CD4-positive, CD25-positive, alpha-beta regulatory T cell (primary cell): ENCODE measurements at regions not wholly inside any gene's neighbourhood (a gene's known extent, or its start where the extent isn't known, plus 50 kb on each side); places are given as distances from the start of the nearest gene placed in this dataset.

Experiments
- ATAC-seq, 2 donors: fragments of 150-1000 bp; cut with Tn5 transposase; one replicate each; pipeline ENCODE4 v1.10.0; 2021; ENCODE audit warnings: low read depth in 2 of 2, moderate number of reproducible peaks in 2 of 2, moderate library complexity in 1 of 2
- DNase-seq, 3 donors: peaks; one replicate each; pipeline versions ENCODE4 v3.0.0 to v3.0.0-alpha.2; 2012 to 2022; ENCODE audit warnings: mixed read lengths in 1 of 3
- H3K27ac ChIP-seq: one replicate; pipeline ENCODE4 v1.7.0; 2013; ENCODE audit warnings: mild to moderate bottlenecking, low read length; ENCODE audit not compliant: insufficient read depth, poor library complexity, severe bottlenecking
- H3K27me3 ChIP-seq: one replicate; pipeline ENCODE4 v1.7.0; 2013; ENCODE audit warnings: low read length; ENCODE audit not compliant: control insufficient read depth, insufficient read depth
- H3K36me3 ChIP-seq: one replicate; pipeline ENCODE4 v1.7.0; 2013; ENCODE audit warnings: mild to moderate bottlenecking, low read length, moderate library complexity; ENCODE audit not compliant: control insufficient read depth, insufficient read depth
- H3K4me1 ChIP-seq: 2 replicates; pipeline ENCODE4 v1.7.0; 2013; ENCODE audit warnings: mild to moderate bottlenecking, low read length; ENCODE audit not compliant: insufficient read depth, control insufficient read depth, poor library complexity, severe bottlenecking
- H3K4me3 ChIP-seq: one replicate; pipeline ENCODE4 v1.7.0; 2013; ENCODE audit warnings: low read depth, mild to moderate bottlenecking, low read length, moderate library complexity
- H3K9me3 ChIP-seq, 2 experiments: 1 replicate in 1 of 2; 2 replicates in 1 of 2; pipeline ENCODE4 v1.7.0; 2013; ENCODE audit warnings: low read length in 2 of 2, mild to moderate bottlenecking in 1 of 2, moderate library complexity in 1 of 2; ENCODE audit not compliant: control insufficient read depth in 2 of 2
- H3K27ac Mint-ChIP-seq, 3 donors: one replicate each; pipeline ENCODE4 v1.8.0; 2020 to 2022; ENCODE audit warnings: mild to moderate bottlenecking in 3 of 3, mixed read lengths in 3 of 3, moderate library complexity in 2 of 3
- H3K27me3 Mint-ChIP-seq: one replicate; pipeline ENCODE4 v1.8.0; 2022; ENCODE audit warnings: mild to moderate bottlenecking, mixed read lengths
- H3K36me3 Mint-ChIP-seq: one replicate; pipeline ENCODE4 v1.8.0; 2020; ENCODE audit warnings: mixed read lengths
- H3K4me1 Mint-ChIP-seq, 4 donors: one replicate each; pipeline ENCODE4 v1.8.0; 2020 to 2022; ENCODE audit warnings: mixed read lengths in 4 of 4, mild to moderate bottlenecking in 1 of 4
- H3K4me3 Mint-ChIP-seq, 4 donors: one replicate each; pipeline ENCODE4 v1.8.0; 2020 to 2022; ENCODE audit warnings: mild to moderate bottlenecking in 4 of 4, mixed read lengths in 4 of 4, moderate library complexity in 3 of 4
- H3K9me3 Mint-ChIP-seq, 7 donors: one replicate each; pipeline ENCODE4 v1.8.0; 2020 to 2022; ENCODE audit warnings: mixed read lengths in 7 of 7, mild to moderate bottlenecking in 3 of 7, moderate library complexity in 2 of 7

DNA sequence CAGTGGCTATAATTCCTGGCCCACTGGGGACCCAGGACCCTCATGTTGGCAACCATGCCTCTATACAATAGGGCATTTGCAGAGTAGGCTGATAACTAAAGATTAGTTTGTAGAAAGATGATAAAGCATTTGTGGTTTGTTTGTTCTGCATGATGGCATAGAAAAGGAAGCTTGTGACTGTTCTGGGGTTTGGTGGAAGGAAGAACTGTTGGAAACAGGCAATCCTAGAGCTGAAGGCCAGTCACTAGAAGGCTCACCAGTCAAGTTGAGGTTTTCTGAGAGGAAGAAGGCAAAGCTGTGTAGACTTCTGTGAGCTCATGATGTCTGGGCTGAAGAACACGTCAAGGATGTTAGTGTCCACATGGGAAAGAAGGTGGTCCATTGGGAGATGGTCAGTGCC, 140.3 kb upstream of the VANGL1 start:
- Mint-ChIP-seq H3K4me1 (no peaks in the 10 kb centered on the region), H3K27me3 (no peaks in the 10 kb centered on the region), H3K36me3 (no peaks in the 10 kb centered on the region), H3K4me3 (no peak overlapping the region), H3K9me3 (peaks cover 0 to 2% (median under 1%) of the 10 kb centered on the region in 7 donors), H3K27ac (no peak overlapping the region)
- Histone ChIP-seq H3K27me3 (peaks cover 6% of the 10 kb centered on the region), H3K9me3 (no peaks in the 10 kb centered on the region), H3K36me3 (no peaks in the 10 kb centered on the region), H3K27ac (no peak overlapping the region), H3K4me1 (no peaks in the 10 kb centered on the region), H3K4me3 (no peak overlapping the region)
- no peak for DNase-seq
- ATAC-seq, result no peak

DNA sequence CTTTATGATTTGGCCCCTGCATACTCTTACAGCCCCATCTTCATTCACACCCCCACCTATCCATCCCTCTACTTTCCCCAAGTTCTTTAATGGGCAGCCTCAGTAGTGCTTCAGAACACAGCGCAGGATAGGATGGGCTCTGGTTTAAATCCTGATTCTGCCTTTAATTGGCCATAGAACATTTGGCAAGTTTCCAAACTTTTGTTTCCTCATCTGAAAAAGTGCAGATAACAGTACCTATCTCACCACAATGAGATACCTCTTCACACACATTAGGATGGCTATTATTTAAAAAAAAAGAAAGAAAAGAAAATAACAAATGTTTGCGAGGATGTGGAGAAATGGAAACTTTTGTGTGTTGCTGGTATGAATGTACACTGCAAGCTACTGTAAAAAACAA, 142.5 kb upstream of the VANGL1 start:
- H3K36me3 ChIP-seq, result no peaks in the 10 kb centered on the region
- H3K27ac ChIP-seq, result no peak overlapping the region
- H3K4me3 ChIP-seq, result no peak overlapping the region
- Mint-ChIP-seq H3K27ac (no peak overlapping the region), H3K9me3 (peaks cover 0 to 2% (median 0%) of the 10 kb centered on the region in 7 donors), H3K4me3 (no peak overlapping the region), H3K4me1 (no peaks in the 10 kb centered on the region), H3K27me3 (no peaks in the 10 kb centered on the region), H3K36me3 (no peaks in the 10 kb centered on the region)
- H3K9me3 ChIP-seq, result no peaks in the 10 kb centered on the region
- DNase-seq, result no peak
- no peak for ATAC-seq
- peaks cover 6% of the 10 kb centered on the region for H3K27me3 ChIP-seq
- no peaks in the 10 kb centered on the region for H3K4me1 ChIP-seq

DNA sequence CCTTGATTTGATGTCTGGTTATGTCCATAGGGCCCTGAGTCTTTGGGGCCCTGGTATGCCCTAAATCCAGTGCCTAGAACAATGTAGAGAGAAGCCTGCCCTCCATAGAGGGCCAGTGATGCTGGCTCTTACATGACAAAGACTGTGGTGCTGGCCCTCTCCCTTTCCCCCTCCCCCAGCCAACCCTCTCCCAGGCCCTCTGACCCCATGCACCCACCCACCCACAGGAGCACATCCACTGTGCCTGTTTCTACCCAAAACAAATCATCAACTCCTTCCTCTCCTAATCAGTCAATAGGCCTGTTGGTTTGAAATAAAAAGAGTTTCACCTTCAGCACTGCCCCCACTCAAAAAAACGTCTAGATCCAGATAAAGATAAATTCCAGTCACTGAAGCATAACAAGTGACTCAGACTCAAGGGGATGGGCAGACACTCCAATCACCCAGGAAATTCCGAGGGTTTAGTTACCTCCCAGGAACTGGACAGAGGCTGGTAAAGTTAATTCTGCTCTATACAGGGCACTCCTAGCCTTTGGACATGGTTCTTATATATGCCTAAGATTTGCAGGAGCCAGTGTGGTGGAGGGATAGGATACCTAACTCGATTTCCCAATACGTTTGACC, 144.8 kb upstream of the VANGL1 start:
- Mint-ChIP-seq H3K4me1 (no peaks in the 10 kb centered on the region), H3K27ac (no peak overlapping the region), H3K36me3 (no peaks in the 10 kb centered on the region), H3K27me3 (no peaks in the 10 kb centered on the region), H3K9me3 (peaks cover 0 to 2% (median 0%) of the 10 kb centered on the region in 7 donors), H3K4me3 (no peak overlapping the region)
- no peak for DNase-seq
- Histone ChIP-seq H3K9me3 (no peaks in the 10 kb centered on the region), H3K4me3 (no peak overlapping the region), H3K27ac (no peak overlapping the region), H3K4me1 (no peaks in the 10 kb centered on the region), H3K36me3 (no peaks in the 10 kb centered on the region), H3K27me3 (peaks cover 6% of the 10 kb centered on the region)
- ATAC-seq, result no peak

DNA sequence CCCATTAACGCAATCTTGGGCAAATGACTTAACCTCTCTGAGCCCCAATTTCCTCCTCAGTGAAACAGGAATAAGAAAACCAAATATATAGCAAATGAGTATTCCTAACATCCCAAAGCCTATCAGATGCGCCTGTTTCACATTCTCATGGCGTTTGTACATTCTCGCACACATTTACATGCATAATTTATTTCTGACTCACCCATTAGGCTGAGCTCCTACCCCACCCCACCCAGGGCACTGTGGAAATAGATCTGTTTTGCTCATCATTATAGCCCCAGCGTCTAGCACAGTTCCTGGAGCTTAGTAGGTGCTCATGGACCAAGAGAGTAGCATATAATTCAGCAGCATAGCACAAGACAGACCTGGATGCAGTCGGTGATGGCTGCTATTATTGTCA, 146.1 kb upstream of the VANGL1 start:
- Histone ChIP-seq H3K27me3 (peaks cover under 1% of the 10 kb centered on the region), H3K27ac (no peak overlapping the region), H3K36me3 (no peaks in the 10 kb centered on the region), H3K4me1 (no peaks in the 10 kb centered on the region), H3K4me3 (no peak overlapping the region), H3K9me3 (no peaks in the 10 kb centered on the region)
- Mint-ChIP-seq H3K4me3 (no peak overlapping the region), H3K27me3 (no peaks in the 10 kb centered on the region), H3K36me3 (no peaks in the 10 kb centered on the region), H3K9me3 (peaks cover 0 to 1% (median 0%) of the 10 kb centered on the region in 7 donors), H3K4me1 (no peaks in the 10 kb centered on the region), H3K27ac (no peak overlapping the region)
- ATAC-seq (no peak), DNase-seq (no peak)

DNA sequence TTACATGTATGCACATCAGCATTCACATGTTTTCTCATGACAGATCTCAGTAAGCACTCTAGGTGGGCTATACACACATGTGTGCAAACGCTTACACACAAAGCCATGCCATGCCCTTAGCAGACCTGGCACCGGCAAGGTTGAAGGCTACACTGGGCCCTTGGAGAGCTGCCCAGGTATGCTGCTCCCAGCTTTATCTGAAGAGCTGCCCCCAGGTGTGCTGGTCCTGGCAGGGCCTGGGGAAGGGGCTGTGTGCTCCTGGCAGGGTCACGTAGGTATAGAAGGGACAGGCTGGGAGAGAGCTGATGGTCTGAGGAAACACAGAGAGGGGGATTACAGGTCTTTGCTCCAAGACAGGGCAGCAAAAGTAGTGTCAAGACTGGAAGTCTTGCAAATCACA, 146.7 kb upstream of the VANGL1 start:
- ATAC-seq, result no peak
- Histone ChIP-seq H3K9me3 (no peaks in the 10 kb centered on the region), H3K4me1 (no peaks in the 10 kb centered on the region), H3K27me3 (no peaks in the 10 kb centered on the region), H3K36me3 (no peaks in the 10 kb centered on the region), H3K27ac (no peak overlapping the region), H3K4me3 (no peak overlapping the region)
- Mint-ChIP-seq H3K36me3 (no peaks in the 10 kb centered on the region), H3K9me3 (no peaks in the 10 kb centered on the region), H3K27me3 (no peaks in the 10 kb centered on the region), H3K4me1 (no peaks in the 10 kb centered on the region), H3K4me3 (no peak overlapping the region), H3K27ac (peak overlapping the region in 1 of 3 donors; percentile 46)
- no peak for DNase-seq

DNA sequence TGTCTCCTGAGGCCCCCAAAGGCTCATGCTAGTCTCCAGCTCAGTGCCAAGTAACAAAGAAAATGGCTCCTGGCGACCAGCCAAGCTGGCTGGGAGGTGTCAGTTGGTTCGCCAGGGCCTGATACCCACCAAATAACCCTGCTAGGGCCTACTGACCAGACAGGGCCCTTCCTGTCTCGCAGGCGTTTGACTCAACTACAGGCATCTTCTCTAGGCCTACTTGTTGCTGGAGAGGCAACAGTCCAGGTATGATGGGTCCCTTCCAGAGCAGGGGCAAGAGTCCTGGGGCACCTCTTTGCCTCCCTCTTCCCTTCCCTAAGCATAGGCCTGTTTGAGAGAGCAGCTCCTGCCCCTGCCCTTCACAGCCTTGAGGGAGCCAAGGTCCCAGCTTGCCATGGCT, 147.9 kb upstream of the VANGL1 start:
- Mint-ChIP-seq H3K36me3 (no peaks in the 10 kb centered on the region), H3K27me3 (no peaks in the 10 kb centered on the region), H3K4me3 (no peak overlapping the region), H3K27ac (no peak overlapping the region), H3K4me1 (no peaks in the 10 kb centered on the region), H3K9me3 (peaks cover 0 to 3% (median 0%) of the 10 kb centered on the region in 7 donors)
- H3K27me3 ChIP-seq, result no peaks in the 10 kb centered on the region
- no peaks in the 10 kb centered on the region for H3K4me1 ChIP-seq
- DNase-seq (no peak), ATAC-seq (no peak)
- no peak overlapping the region for H3K27ac ChIP-seq
- H3K9me3 ChIP-seq, result no peaks in the 10 kb centered on the region
- H3K4me3 ChIP-seq, result no peak overlapping the region
- no peaks in the 10 kb centered on the region for H3K36me3 ChIP-seq

DNA sequence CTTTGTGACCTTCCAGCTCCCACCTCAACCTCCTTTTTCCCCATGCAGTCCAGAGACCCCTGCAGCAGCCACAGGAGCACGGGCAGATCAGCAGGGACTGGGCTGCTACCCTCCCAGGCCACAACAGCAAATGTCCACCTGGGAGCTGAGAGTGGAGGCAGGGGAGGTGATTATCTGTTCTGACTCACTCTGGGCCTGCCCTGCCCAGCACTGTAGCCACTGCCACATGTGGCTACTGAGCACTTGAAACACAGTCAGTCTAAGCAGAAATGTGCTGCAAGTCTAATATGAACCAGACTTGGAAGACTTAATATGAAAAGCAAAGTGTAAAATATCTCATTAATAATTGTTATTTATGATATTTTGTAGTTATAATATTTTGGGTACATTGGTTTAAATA, 148.9 kb upstream of the VANGL1 start:
- Histone ChIP-seq H3K4me3 (no peak overlapping the region), H3K27ac (no peak overlapping the region), H3K4me1 (no peaks in the 10 kb centered on the region), H3K9me3 (no peaks in the 10 kb centered on the region), H3K27me3 (no peaks in the 10 kb centered on the region), H3K36me3 (no peaks in the 10 kb centered on the region)
- no peak for DNase-seq
- no peak overlapping the region for H3K4me3 Mint-ChIP-seq
- H3K27me3 Mint-ChIP-seq, result no peaks in the 10 kb centered on the region
- ATAC-seq, result no peak
- no peaks in the 10 kb centered on the region for H3K36me3 Mint-ChIP-seq
- no peaks in the 10 kb centered on the region for H3K4me1 Mint-ChIP-seq
- H3K9me3 Mint-ChIP-seq, result peaks cover 0 to 3% (median 0%) of the 10 kb centered on the region in 7 donors
- H3K27ac Mint-ChIP-seq, result no peak overlapping the region

DNA sequence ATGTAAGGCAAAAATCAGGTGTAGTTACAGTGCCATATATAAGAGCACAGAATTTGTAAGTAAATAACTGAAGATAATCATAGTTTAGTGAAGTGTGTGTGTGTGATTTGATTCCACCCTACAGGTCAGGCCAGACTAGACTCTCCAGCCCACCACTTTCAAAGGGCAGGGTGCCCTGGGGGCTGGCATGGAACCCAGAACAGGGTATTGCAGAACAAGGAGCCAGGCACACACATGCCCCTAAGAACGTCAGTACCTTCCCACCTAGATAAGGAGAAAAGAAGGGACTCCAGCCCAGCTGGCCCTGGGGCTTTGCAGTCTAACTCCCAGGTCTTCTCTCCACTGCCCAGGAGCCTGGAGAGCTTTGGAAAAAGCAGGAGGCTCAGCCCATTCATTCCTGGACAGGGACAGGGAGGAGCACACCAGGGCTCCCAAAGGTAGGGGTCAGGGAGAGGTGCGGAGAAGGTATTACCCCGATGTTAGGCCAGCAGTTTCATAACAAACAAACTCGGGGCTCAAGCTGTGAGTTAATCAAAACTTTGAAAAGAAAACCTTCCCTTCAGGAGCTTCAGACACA, 149.7 kb upstream of the VANGL1 start:
- no peaks in the 10 kb centered on the region for H3K36me3 Mint-ChIP-seq
- no peak overlapping the region for H3K27ac Mint-ChIP-seq
- Histone ChIP-seq H3K27ac (no peak overlapping the region), H3K4me3 (no peak overlapping the region), H3K9me3 (no peaks in the 10 kb centered on the region), H3K4me1 (no peaks in the 10 kb centered on the region), H3K27me3 (no peaks in the 10 kb centered on the region), H3K36me3 (no peaks in the 10 kb centered on the region)
- no peak overlapping the region for H3K4me3 Mint-ChIP-seq
- no peaks in the 10 kb centered on the region for H3K27me3 Mint-ChIP-seq
- ATAC-seq (no peak), DNase-seq (no peak)
- peaks cover 0 to 3% (median 0%) of the 10 kb centered on the region in 7 donors for H3K9me3 Mint-ChIP-seq
- no peaks in the 10 kb centered on the region for H3K4me1 Mint-ChIP-seq
